ENCODE measurements at regions not wholly inside any gene's neighbourhood (a gene's known extent, or its start where the extent isn't known, plus 50 kb on each side); places are given as distances from the start of the nearest gene placed in this dataset.

GRCh38 chr20:10724449-10725173 is 50.8 kb upstream of the JAG1 start:
- no peak for DNase-seq (ENCODE audit: low spot score)

GRCh38 chr20:10728873-10729670 is 55.3 kb upstream of the JAG1 start:
- no peak for DNase-seq (ENCODE audit: low spot score)

- no peak for DNase-seq (ENCODE audit: low spot score)
Measured at GRCh38 chr20:10729785-10730184, 56.0 kb upstream of the JAG1 start.

- no peak for DNase-seq (ENCODE audit: low spot score)
Measured at GRCh38 chr20:10730629-10731183, 56.9 kb upstream of the JAG1 start.

- DNase-seq (ENCODE audit: low spot score): peak; percentile 13
Measured at GRCh38 chr20:10731190-10731965, 57.6 kb upstream of the JAG1 start.

- no peak for DNase-seq (ENCODE audit: low spot score)
Measured at GRCh38 chr20:10733122-10733521, 59.3 kb upstream of the JAG1 start.

GRCh38 chr20:10735195-10735949 is 61.6 kb upstream of the JAG1 start:
- DNase-seq (ENCODE audit: low spot score): no peak

GRCh38 chr20:10739134-10739533 is 65.3 kb upstream of the JAG1 start:
- DNase-seq (ENCODE audit: low spot score): no peak

GRCh38 chr20:10739566-10739965 is 65.8 kb upstream of the JAG1 start:
- no peak for DNase-seq (ENCODE audit: low spot score)

- no peak for DNase-seq (ENCODE audit: low spot score)
Measured at GRCh38 chr20:10741060-10741459, 67.3 kb upstream of the JAG1 start.

GRCh38 chr20:10745790-10746189 is 72.0 kb upstream of the JAG1 start:
- no peak for DNase-seq (ENCODE audit: low spot score)

- no peak for DNase-seq (ENCODE audit: low spot score)
Measured at GRCh38 chr20:10747019-10747418, 73.2 kb upstream of the JAG1 start.

GRCh38 chr20:10749084-10749483 is 75.3 kb upstream of the JAG1 start:
- no peak for DNase-seq (ENCODE audit: low spot score)

- no peak for DNase-seq (ENCODE audit: low spot score)
Measured at GRCh38 chr20:10752206-10752605, 78.4 kb upstream of the JAG1 start.

GRCh38 chr20:10754824-10755223 is 81.0 kb upstream of the JAG1 start:
- DNase-seq (ENCODE audit: low spot score): no peak

- DNase-seq (ENCODE audit: low spot score): no peak
Measured at GRCh38 chr20:10758446-10758845, 84.6 kb upstream of the JAG1 start.

- DNase-seq (ENCODE audit: low spot score): no peak
Measured at GRCh38 chr20:10761232-10761631, 87.4 kb upstream of the JAG1 start.

- DNase-seq (ENCODE audit: low spot score): no peak
Measured at GRCh38 chr20:10761786-10762185, 88.0 kb upstream of the JAG1 start.

- DNase-seq (ENCODE audit: low spot score): no peak
Measured at GRCh38 chr20:10762216-10762615, 88.4 kb upstream of the JAG1 start.

- no peak for DNase-seq (ENCODE audit: low spot score)
Measured at GRCh38 chr20:10763112-10763511, 89.3 kb upstream of the JAG1 start.

- DNase-seq (ENCODE audit: low spot score): no peak
Measured at GRCh38 chr20:10769700-10770099, 95.9 kb upstream of the JAG1 start.

GRCh38 chr20:10770753-10771152 is 97.0 kb upstream of the JAG1 start:
- no peak for DNase-seq (ENCODE audit: low spot score)

All from SW480 (cell line).